Mesendoderm (in vitro differentiated cells): ENCODE measurements at regions not wholly inside any gene's neighbourhood (a gene's known extent, or its start where the extent isn't known, plus 50 kb on each side); places are given as distances from the start of the nearest gene placed in this dataset.

ENCODE experiments used
- DNase-seq: peaks from one replicate; pipeline ENCODE4 v3.0.0; 2013
- H2AK5ac ChIP-seq: 2 replicates; pipeline ENCODE4 v1.6.1; 2013; ENCODE audit warnings: low read length, inconsistent platforms
- H2BK120ac ChIP-seq: 2 replicates; pipeline ENCODE4 v1.6.1; 2013; ENCODE audit warnings: low read depth, mild to moderate bottlenecking, low read length, moderate library complexity, mixed read lengths
- H2BK15ac ChIP-seq: replicated peaks from 2 replicates; pipeline ENCODE4 v1.6.1; 2013; ENCODE audit warnings: low read depth, mild to moderate bottlenecking, moderate library complexity
- H2BK5ac ChIP-seq: 2 replicates; pipeline ENCODE4 v1.6.1; 2013; ENCODE audit warnings: low read length, inconsistent platforms
- H3K18ac ChIP-seq: 2 replicates; pipeline ENCODE4 v1.6.1; 2013; ENCODE audit warnings: mild to moderate bottlenecking, low read length, mixed read lengths
- H3K23ac ChIP-seq: one replicate; pipeline ENCODE4 v1.6.1; 2013; ENCODE audit warnings: low read length
- H3K27ac ChIP-seq: 2 replicates; pipeline ENCODE4 v1.5.1; 2013; ENCODE audit warnings: low read depth, mild to moderate bottlenecking, inconsistent platforms, low read length, moderate library complexity
- H3K27me3 ChIP-seq: 2 replicates; pipeline ENCODE4 v1.6.1; 2013; ENCODE audit warnings: low read length, control low read depth, mild to moderate bottlenecking, inconsistent platforms; ENCODE audit not compliant: insufficient read depth, poor library complexity
- H3K36me3 ChIP-seq: 2 replicates; pipeline ENCODE4 v1.6.1; 2013; ENCODE audit warnings: low read length, inconsistent platforms; ENCODE audit not compliant: control insufficient read depth, insufficient read depth
- H3K4ac ChIP-seq: one replicate; pipeline ENCODE4 v1.6.1; 2013; ENCODE audit warnings: low read depth, mild to moderate bottlenecking, low read length, moderate library complexity
- H3K4me1 ChIP-seq: 2 replicates; pipeline ENCODE4 v1.6.1; 2013; ENCODE audit warnings: low read depth, low read length, inconsistent platforms; ENCODE audit not compliant: control insufficient read depth
- H3K4me2 ChIP-seq: 2 replicates; pipeline ENCODE4 v1.6.1; 2013; ENCODE audit warnings: low read length
- H3K4me3 ChIP-seq: 2 replicates; pipeline ENCODE4 v1.5.1; 2013; ENCODE audit warnings: mild to moderate bottlenecking, low read length
- H3K56ac ChIP-seq: one replicate; pipeline ENCODE4 v1.6.1; 2013; ENCODE audit warnings: low read length
- H3K79me1 ChIP-seq: 2 replicates; pipeline ENCODE4 v1.6.1; 2013; ENCODE audit warnings: low read length, inconsistent platforms
- H3K79me2 ChIP-seq: 2 replicates; pipeline ENCODE4 v1.6.1; 2013; ENCODE audit warnings: mild to moderate bottlenecking, low read length; ENCODE audit not compliant: control insufficient read depth, insufficient read depth
- H3K9ac ChIP-seq: 2 replicates; pipeline ENCODE4 v1.6.1; 2013; ENCODE audit warnings: low read length, inconsistent platforms
- H4K5ac ChIP-seq: one replicate; pipeline ENCODE4 v1.6.1; 2013; ENCODE audit warnings: low read length
- H4K8ac ChIP-seq: one replicate; pipeline ENCODE4 v1.6.1; 2013; ENCODE audit warnings: low read depth, mild to moderate bottlenecking, control low read depth, low read length, moderate library complexity
- WGBS: extraction: QIAGEN DNeasy Blood & Tissue Kit; methylation state at CpG from one replicate; pipeline ENCODE4 v1.1.7; 2013; ENCODE audit warnings: low lambda C conversion rate, missing lambda C conversion rate; ENCODE audit not compliant: insufficient coverage; ENCODE audit errors: extremely low coverage; 5-methylcytosine and 5-hydroxymethylcytosine counted together

GRCh38 chr20:4441191-4441590 is 192.1 kb upstream of the ADRA1D start:
- Histone ChIP-seq H4K8ac (no peak overlapping the region), H3K27me3 (no peaks in the 10 kb centered on the region), H4K5ac (no peak overlapping the region), H3K4me1 (peaks cover 3% of the 10 kb centered on the region), H2BK120ac (no peak overlapping the region), H3K4me2 (no peak overlapping the region), H3K18ac (no peak overlapping the region), H3K27ac (no peak overlapping the region), H3K79me1 (no peaks in the 10 kb centered on the region), H2AK5ac (no peak overlapping the region), H2BK15ac (no peak overlapping the region), H3K9ac (no peak overlapping the region), H3K23ac (no peak overlapping the region), H3K36me3 (no peaks in the 10 kb centered on the region), H3K4ac (no peak overlapping the region), H2BK5ac (no peak overlapping the region), H3K4me3 (no peak overlapping the region), H3K79me2 (no peaks in the 10 kb centered on the region), H3K56ac (no peak overlapping the region)
- no peak for DNase-seq
- no CpG with 5 or more reads among the region's 2 CpGs for WGBS

- Histone ChIP-seq H3K4ac (no peak overlapping the region), H3K79me1 (no peaks in the 10 kb centered on the region), H2BK15ac (no peak overlapping the region), H3K27me3 (no peaks in the 10 kb centered on the region), H3K23ac (no peak overlapping the region), H4K8ac (no peak overlapping the region), H3K79me2 (no peaks in the 10 kb centered on the region), H3K56ac (no peak overlapping the region), H3K36me3 (no peaks in the 10 kb centered on the region), H2AK5ac (no peak overlapping the region), H3K4me3 (no peak overlapping the region), H3K4me1 (peaks cover 3% of the 10 kb centered on the region), H3K18ac (no peak overlapping the region), H2BK5ac (no peak overlapping the region), H3K9ac (no peak overlapping the region), H3K4me2 (no peak overlapping the region), H2BK120ac (no peak overlapping the region), H4K5ac (no peak overlapping the region), H3K27ac (no peak overlapping the region)
- WGBS, result no CpG with 5 or more reads among the region's 5 CpGs
- no peak for DNase-seq
Observed at GRCh38 chr20:4439461-4439860, 190.4 kb upstream of the ADRA1D start.

GRCh38 chr20:4437131-4437530 is 188.0 kb upstream of the ADRA1D start:
- Histone ChIP-seq H3K4me1 (peaks cover 3% of the 10 kb centered on the region), H3K27ac (no peak overlapping the region), H3K79me1 (no peaks in the 10 kb centered on the region), H3K9ac (no peak overlapping the region), H3K4me3 (no peak overlapping the region), H3K18ac (no peak overlapping the region), H4K8ac (no peak overlapping the region), H2BK15ac (no peak overlapping the region), H2AK5ac (no peak overlapping the region), H2BK5ac (no peak overlapping the region), H3K23ac (no peak overlapping the region), H3K4ac (no peak overlapping the region), H3K27me3 (no peaks in the 10 kb centered on the region), H4K5ac (no peak overlapping the region), H2BK120ac (no peak overlapping the region), H3K36me3 (no peaks in the 10 kb centered on the region), H3K4me2 (no peak overlapping the region), H3K56ac (no peak overlapping the region), H3K79me2 (no peaks in the 10 kb centered on the region)
- DNase-seq, result no peak
- no CpG with 5 or more reads among the region's 1 CpG for WGBS

GRCh38 chr20:4435671-4436455 is 186.8 kb upstream of the ADRA1D start:
- Histone ChIP-seq H4K5ac (no peak overlapping the region), H3K79me1 (no peaks in the 10 kb centered on the region), H3K4me3 (no peak overlapping the region), H3K9ac (no peak overlapping the region), H3K56ac (no peak overlapping the region), H3K36me3 (no peaks in the 10 kb centered on the region), H3K4me1 (peaks cover 3% of the 10 kb centered on the region), H2BK15ac (no peak overlapping the region), H3K23ac (no peak overlapping the region), H3K27me3 (no peaks in the 10 kb centered on the region), H3K4me2 (no peak overlapping the region), H3K4ac (no peak overlapping the region), H2AK5ac (no peak overlapping the region), H3K79me2 (no peaks in the 10 kb centered on the region), H2BK5ac (no peak overlapping the region), H4K8ac (no peak overlapping the region), H3K27ac (no peak overlapping the region), H2BK120ac (no peak overlapping the region), H3K18ac (no peak overlapping the region)
- no CpG with 5 or more reads among the region's 6 CpGs for WGBS
- DNase-seq, result no peak

GRCh38 chr20:4435225-4435624 is 186.1 kb upstream of the ADRA1D start:
- H3K79me2 ChIP-seq, result no peaks in the 10 kb centered on the region
- H3K9ac ChIP-seq, result no peak overlapping the region
- H4K8ac ChIP-seq, result no peak overlapping the region
- H3K79me1 ChIP-seq, result no peaks in the 10 kb centered on the region
- H3K56ac ChIP-seq, result no peak overlapping the region
- H3K18ac ChIP-seq, result no peak overlapping the region
- no peak for DNase-seq
- no peak overlapping the region for H2BK120ac ChIP-seq
- no CpG with 5 or more reads among the region's 1 CpG for WGBS
- H2AK5ac ChIP-seq, result no peak overlapping the region
- no peak overlapping the region for H3K4me3 ChIP-seq
- no peak overlapping the region for H2BK15ac ChIP-seq
- H3K4me2 ChIP-seq, result no peak overlapping the region
- no peaks in the 10 kb centered on the region for H3K27me3 ChIP-seq
- H3K36me3 ChIP-seq, result no peaks in the 10 kb centered on the region
- no peak overlapping the region for H3K27ac ChIP-seq
- no peak overlapping the region for H3K4ac ChIP-seq
- H4K5ac ChIP-seq, result no peak overlapping the region
- peaks cover 3% of the 10 kb centered on the region for H3K4me1 ChIP-seq
- no peak overlapping the region for H2BK5ac ChIP-seq
- H3K23ac ChIP-seq, result no peak overlapping the region

- no CpG with 5 or more reads among the region's 4 CpGs for WGBS
- DNase-seq, result no peak
- no peaks in the 10 kb centered on the region for H3K79me2 ChIP-seq
- H3K9ac ChIP-seq, result no peak overlapping the region
- no peak overlapping the region for H4K5ac ChIP-seq
- no peak overlapping the region for H3K56ac ChIP-seq
- no peak overlapping the region for H3K23ac ChIP-seq
- H3K27me3 ChIP-seq, result no peaks in the 10 kb centered on the region
- no peaks in the 10 kb centered on the region for H3K79me1 ChIP-seq
- no peak overlapping the region for H4K8ac ChIP-seq
- H2BK120ac ChIP-seq, result no peak overlapping the region
- H2AK5ac ChIP-seq, result no peak overlapping the region
- no peak overlapping the region for H3K4ac ChIP-seq
- no peak overlapping the region for H2BK5ac ChIP-seq
- no peak overlapping the region for H3K18ac ChIP-seq
- no peak overlapping the region for H3K27ac ChIP-seq
- peaks cover 2% of the 10 kb centered on the region for H3K4me1 ChIP-seq
- H2BK15ac ChIP-seq, result no peak overlapping the region
- H3K36me3 ChIP-seq, result no peaks in the 10 kb centered on the region
- H3K4me2 ChIP-seq, result no peak overlapping the region
- H3K4me3 ChIP-seq, result no peak overlapping the region
Observed at GRCh38 chr20:4434681-4435080, 185.6 kb upstream of the ADRA1D start.
